DMS 273 (cell line): ENCODE measurements at regions not wholly inside any gene's neighbourhood (a gene's known extent, or its start where the extent isn't known, plus 50 kb on each side); places are given as distances from the start of the nearest gene placed in this dataset.

Experiments
- DNase-seq: peaks from one replicate; lab custom pipeline; 2025; ENCODE audit not compliant: unreplicated experiment; lab: John Stamatoyannopoulos, UW

DNA sequence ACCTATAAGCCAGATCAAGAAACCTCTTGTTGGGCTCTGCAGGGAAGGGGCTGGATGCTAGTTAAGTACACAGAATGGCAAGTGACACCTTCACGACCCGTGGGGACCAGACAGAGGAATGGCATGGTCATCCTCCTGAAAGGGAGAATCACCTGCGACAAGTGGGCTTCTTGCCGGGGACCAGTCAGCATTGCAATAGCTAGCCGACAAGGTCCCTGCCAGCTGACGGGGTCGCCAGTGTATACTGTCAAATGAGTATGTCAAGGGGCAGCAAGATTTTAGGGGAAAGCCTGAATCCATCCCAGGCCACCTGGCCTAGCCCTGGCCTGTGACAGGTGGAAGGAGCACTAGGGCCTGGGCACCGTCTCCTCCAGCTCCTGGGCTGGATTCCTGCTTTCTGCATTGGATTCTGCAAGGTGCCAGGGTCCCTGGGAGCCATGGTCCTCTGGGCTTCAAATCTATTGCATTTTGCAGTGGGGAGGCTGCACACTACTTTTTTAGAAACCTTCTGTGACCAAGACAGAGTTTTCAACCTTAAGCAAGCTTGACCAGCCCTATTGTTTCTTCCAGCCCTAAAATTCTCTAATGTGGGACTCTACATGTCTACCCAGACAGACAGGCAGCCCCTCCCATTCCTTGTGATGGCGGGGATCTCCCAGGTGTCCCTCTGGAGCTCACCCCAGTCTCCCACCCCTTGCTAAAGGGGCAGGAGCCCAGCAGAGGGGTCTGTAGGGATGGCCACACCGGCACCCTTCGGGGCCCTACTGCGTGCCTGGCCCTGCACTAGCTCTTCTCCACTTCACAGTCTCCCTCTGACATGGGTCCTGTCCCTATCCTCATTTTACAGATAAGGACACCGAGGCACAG lies 178.5 kb downstream of the GLI2 start:
- DNase-seq: no peak

DNA sequence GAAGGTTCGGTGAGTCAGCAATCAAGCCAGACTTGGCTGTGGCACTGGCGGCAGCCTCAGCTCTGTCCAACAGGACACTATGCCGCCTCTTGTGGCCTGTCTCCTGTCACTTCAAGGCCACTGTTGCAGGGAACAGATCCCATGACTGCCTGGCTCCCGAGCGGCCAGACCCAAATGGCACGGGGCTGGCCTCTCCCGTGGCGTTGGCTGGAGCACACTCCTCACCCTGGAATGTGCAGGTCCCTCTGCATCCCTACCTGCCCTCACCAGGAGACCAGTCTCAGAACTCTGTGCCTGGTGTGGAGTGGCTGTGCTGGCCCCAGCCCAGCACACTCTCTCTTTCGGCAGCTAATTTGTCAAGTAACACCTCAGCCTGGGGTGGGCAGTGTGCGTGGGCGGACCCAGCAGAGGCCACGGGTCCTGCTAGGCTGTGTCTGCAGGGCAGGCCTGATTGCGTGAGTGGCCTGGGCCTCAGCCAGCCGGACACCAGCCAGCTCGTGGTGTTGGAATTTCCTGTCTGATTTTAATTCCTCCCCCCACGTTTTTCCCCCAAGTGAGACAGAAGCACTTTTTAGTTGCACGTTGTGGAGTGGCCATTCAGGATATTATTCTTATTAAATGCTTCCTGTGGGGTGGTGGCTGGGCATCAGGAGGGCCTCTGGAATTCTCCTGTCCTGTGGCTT lies 179.3 kb downstream of the GLI2 start:
- DNase-seq: no peak

DNA sequence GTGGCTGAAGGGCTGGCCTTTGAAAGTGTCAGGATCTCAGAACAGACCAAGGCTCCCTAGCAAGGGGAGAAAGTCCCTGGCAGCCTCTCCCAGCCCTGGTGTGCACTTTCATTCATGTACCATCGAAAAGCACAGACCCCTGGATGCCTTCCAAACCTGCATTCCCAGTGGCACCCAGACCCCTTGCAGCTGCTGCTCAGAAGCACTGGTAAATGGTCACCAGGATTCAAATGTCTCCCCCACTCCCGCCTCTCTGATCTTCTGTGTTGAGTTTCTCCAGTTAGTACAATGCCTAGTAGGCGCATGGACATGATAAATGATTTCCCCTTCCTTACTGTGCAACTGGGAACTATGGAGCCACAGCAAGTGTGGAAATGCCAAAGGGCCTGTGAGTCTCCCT lies 180.0 kb downstream of the GLI2 start:
- DNase-seq: no peak

DNA sequence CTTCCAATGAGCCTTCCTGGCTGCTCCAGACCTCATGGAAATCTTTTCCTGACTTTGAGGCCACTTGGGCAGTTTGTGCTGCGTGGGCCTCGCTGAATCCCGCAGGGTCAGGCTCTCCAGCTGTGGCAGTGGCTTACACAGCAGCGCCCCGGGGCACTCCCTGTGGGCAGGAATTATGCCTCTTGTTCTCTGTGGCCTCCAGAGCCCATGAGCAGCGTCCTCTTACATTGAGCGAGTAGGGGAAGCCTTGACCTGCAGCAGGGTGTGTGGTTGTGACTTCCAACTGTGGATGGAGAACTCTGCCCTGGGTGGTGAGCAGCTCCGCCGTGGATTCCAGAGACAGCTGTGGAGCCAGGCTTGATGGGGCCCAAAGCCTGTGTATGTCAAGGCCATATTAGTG lies 180.8 kb downstream of the GLI2 start:
- no peak for DNase-seq

DNA sequence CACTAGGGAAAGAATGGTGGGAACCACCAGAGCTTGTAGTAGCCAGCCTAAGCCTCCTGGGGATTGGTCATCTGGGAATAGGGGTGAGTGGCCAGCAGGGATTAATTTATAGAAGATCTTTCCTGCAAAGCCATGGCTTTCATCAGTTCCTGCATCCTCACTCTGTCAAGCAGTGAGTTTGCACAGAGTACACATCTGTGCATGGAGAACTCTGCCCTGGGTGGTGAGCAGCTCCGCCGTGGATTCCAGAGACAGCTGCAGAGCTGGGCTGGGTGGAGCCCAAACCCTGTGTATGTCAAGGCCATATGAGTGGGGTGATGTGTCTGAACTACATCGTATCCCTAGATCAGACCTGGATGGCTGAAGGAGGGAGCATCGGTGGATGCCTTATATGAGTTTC lies 182.2 kb downstream of the GLI2 start:
- no peak for DNase-seq

DNA sequence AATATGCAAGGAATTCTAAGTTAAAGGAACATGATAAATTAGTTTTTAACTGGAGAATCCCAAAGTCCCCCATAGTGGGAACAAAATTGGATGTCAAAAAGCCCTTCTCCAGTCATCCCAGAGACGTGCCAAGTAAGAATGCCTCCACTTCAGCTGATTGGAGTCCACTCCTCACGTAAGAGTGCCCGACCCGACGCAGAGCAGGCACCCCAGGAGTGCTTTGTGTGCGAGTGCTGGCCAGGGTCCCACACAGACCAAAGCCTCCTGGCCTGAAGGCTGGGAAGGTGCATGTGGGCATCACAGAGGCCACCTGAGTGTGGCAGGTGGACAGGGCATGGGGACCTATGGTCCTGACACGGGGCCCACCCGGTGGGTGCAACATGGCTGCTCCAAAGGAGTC lies 183.5 kb downstream of the GLI2 start:
- DNase-seq: no peak

DNA sequence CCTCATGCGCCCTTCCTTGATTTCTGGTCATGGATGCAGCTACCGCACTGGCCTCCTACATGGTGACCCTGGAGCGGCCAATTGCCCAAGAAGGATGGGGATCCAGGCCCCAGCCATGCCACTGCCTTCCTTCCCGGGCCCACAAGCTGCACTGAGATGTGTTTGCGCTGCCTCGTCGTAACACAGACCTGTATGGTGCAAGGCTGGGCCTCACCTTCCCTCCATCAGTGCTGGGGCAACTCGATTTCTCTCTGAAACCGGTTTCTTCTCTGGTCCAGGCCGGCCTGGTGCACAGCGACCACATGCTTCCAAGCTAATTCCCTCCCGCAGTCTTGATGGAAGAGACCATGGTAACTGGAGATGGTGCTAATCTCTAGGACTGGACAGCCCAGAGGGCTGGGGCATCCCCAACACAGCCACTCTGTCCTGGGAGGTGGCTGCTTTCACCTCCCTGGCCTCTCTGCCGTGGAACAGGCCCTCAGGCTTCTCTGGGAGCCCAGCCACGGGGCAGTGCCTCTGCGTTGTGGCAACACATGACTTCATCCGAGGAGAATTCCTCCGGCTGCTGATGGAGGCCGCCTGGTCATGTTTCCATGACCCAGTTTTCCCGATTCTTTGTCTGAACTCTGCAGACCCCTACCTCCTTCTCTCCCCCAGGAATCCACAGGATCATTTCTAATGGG lies 184.2 kb downstream of the GLI2 start:
- no peak for DNase-seq

DNA sequence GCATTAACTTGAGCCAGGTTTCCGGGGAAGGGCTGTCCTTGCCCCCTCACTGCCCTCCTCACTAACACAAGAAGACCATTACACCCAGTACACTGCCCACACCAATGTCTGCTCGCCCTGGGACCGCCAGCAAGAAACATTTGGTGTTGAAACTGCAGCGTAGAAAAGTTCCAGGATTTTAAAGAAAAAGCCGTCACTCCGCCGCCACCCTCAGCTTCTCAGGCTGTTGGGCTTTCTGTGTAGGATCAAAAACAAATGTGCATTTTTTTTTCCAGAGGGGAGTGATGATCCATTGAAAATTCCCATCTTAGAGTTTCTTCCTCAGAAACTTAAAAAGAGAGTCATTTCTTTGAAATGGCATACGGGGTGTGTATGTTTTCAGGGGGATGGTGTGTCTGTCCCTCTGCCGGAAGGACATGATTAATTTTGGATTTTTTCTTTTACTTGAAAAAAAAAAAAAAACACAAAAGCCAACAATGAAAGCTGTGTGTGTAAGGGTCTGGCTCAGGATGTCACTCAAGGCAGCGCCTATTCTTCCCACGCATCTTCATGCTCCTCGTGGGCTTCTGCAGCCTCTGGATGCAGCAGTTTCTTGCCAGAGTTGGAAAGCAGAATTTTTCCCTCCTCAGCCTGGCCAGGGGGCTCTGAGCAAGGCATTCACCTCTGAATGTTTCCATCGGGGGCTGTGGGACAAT lies 184.9 kb downstream of the GLI2 start:
- DNase-seq: no peak

DNA sequence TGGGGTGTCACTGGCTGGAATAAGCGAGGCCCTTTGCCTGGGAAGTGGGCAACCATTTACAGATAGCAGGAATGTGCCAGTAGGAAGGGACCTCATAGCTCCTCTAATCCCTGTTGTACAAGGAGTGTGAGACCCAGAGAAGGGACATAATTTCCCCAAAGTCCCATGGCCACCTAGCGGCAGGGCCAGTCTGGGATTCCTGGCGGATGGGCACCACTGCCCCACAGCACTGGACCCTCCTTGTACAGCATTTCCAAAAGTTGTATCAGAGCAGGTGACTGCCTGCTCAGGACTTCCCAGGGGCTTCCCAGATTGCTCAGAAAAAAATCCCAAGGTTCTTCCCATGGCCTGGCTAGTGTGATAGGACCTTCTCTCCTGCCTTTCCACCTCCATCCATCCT lies 185.8 kb downstream of the GLI2 start:
- DNase-seq: no peak

DNA sequence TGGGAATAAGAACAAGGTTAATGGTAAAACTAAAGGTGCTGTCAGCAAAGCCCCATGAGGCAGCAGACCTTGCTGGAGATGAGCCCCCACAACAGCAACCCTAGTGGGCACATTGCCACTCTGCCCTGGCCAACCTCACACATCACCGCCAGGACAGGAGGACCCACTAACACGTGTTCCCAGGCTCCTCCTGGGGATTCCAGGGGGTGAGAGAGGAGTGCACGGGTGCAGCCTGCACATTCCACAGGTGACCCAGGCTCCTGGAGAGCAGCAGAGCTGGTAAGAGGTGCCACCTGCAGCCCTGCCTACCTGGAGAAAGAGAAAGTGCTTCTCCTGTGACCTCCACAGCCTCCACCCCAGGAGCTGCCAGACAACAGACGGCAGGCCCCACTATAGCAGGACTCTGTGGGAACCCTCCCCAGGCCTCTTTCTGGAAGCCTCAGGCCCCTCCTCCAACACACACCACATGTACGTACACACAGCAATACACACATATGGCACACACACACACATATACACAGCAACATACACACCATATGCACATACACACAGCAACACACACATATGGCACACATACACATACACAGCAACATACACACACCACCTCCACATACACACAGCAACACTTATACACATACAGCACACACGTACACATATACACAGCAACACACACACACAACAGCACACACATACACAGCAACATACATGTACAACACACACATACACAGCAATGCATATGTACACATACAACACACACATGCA lies 187.1 kb downstream of the GLI2 start:
- no peak for DNase-seq

DNA sequence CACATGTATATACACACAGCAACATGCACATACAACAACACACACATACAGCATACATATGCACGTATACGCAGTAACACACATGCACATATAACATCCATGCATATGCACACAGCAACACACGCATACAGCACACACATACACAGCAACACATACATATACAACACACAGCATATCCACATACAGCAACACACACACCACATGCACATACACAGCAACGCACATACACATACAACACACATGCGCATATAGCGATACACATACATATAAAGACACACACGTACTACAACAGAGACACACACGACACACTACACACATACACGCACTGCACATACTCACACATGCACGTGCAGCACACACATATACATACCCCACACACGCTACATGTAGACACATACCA lies 187.8 kb downstream of the GLI2 start:
- no peak for DNase-seq

DNA sequence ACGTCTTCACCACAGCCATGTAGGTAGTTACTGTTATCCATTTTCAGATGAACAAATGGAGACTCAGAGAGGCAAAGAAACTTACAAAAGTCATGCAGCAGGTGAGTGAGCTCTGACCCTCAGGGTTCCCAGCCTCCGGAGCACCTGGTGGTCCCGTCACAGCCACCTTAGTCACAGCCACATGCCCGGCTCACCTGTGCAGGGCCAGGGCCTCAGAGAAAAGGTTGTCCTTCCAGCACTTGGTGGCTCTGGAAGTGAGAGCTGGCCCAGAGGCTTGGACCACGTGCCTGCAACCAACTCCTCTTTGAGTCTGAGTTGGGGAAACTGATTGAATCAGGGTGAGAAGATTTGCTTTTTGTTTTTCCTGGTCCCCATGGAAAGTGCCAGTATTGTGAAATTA lies 189.3 kb downstream of the GLI2 start:
- DNase-seq: no peak

DNA sequence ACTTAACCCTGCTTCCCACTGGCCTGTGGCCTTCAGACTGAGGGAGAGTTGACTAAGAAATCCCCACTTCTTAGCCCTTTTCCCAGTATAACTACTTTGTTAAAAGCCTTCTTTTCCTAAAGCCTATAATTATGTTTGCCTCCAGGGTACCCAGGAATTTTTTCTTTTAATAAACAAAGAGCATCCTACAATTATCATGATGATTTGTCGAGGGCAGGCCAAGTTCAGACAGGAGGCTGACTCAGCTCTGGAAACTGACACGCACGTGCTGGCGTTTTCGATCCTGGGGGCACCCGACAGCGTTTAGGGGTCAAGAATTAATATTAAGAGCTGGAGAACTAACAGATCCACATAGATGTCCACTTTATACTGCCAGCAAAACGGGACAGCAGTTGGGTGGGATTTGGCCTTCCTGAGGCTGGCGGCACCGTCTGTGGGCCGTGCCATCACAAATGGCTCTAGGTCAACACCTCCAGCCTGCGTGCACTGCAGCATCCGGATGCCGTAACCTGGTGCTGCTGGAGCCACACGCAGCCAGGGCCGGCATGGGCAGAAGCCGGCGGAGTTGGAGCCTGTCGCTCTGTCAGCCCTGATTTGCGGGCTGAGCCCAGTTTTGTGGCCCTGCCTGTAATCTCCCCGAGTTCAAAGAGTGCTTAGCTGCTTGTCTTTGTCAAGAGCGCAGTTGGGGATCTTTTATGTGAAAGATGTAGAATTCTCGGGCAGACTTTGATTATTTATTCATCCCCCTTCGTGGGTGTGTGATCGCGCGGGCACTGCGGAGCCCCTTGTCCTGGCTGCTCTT lies 191.0 kb downstream of the GLI2 start:
- no peak for DNase-seq

DNA sequence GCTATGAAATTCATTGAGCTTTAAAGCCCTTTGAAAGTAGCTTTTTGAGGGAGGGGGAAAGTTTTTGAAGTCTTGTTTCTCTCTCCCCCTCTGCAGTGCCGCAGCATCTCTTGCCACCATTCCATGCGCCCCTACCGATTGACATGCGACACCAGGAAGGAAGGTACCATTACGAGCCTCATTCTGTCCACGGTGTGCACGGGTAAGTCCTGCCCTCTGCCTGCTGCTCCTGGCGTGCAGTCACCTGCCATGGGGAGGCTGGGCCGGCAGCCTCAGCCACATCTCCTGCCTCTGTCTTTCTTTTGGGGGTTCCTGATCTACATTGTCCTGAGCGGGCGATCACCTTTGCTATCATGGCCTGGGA lies 191.6 kb downstream of the GLI2 start:
- no peak for DNase-seq

DNA sequence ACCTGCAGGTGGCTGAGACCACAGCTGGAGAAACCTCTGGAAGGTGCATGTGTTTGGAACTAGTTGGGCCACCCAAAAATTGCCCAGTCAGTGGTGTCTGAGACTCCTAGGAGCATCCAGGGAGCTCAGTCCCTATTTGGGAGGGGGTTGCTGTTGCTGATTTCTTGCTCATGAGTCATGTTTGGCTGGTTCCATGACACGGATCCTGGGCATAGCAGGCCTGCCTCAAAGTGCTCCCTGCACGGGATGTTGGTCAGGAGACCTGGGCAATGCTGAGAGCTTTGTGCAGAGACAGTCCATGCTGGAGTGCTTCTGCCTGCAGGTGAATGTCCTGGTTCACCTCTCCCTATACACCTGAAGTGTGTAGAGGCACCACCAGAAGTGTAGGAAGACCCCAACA lies 194.2 kb downstream of the GLI2 start:
- DNase-seq: no peak

DNA sequence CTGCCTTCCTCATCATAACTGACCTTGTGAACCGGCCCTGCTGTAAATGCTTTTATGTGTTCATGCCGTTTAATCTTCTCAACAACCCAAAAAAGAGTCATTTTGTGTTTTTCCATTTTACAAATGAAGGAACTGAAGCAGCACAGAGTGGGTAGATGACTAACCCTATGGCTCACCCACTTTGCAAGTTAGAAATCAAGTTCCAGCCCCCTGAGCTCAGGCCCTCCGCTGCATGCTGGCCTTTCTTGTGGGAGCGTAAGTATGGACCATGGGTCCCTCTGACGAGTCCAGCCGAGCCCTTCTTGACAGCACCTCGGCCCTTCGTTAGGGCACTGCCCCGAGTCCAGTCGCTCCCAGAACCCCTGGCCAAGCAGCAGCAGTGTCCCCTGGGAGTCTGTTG lies 194.6 kb downstream of the GLI2 start:
- no peak for DNase-seq

DNA sequence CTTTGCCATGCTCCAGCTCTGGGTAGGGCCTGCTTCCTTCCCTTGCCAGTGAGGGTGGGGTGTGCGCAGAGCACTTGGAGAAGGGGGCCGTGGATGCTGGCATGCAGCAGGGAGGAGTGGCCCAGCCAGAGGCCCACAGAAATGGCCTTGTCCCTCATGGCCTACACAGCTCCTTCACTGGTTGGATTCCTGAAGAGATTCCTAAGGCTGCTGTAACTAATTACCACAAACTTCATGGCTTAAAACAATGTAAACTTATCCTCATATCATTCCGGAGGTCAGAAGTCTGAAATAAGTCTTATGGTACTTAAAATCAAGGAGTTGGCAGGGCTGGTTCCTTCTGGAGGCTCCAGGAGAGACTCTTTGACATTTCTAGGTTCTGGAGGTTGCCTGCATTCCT lies 195.2 kb downstream of the GLI2 start:
- DNase-seq: no peak

DNA sequence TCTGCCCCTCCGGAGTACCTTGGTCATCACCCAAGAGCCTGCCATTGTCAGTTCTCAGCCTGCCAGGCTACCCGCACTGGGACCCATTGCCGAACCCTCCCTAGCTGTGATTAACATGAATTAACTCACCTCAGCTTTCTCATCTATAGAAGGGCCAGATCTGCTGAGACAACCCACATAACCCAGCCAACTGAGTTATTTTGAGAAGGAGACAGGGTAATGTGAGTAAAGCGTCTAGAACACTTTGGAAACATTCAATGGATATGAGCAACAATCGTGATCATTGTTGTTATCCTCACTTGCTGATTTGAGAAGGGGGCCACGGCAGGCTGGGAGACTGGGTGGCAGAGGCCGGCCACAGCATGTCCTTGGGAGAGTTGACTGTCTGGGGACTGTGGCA lies 196.8 kb downstream of the GLI2 start:
- no peak for DNase-seq

DNA sequence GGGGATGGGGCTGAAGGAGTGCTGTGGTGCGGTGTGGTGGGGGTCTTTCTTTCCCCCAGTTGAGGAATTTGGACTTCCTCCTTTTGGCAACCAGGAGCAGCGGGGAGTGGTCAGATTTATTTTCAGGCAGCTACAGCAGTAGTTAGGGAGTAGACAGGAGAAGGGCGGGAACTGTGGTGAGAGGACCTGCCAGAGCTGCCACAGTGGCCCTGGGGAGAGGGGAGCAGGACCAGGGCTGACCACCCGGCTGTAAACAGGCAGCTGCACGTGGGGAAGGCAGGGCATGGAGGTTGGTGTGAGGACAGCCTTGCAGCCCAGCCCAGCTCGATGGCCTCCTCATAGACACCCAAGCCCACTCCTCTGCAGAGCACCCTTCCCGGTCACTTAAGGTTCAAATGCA lies 197.2 kb downstream of the GLI2 start:
- no peak for DNase-seq
